GM18502 (cell line): ENCODE measurements at regions not wholly inside any gene's neighbourhood (a gene's known extent, or its start where the extent isn't known, plus 50 kb on each side); places are given as distances from the start of the nearest gene placed in this dataset.
"Not testable (repeated sequence)": the region's sequence is repeated elsewhere in the genome, so short reads cannot be mapped to it uniquely, and the experiment has no call there.

Source experiments
- ATAC-seq: cut with Tn5 transposase; IDR thresholded peaks from one replicate; pipeline ENCODE4 v1.9.1; 2021; ENCODE audit warnings: mild to moderate bottlenecking; ENCODE audit not compliant: unreplicated experiment, poor library complexity

DNA sequence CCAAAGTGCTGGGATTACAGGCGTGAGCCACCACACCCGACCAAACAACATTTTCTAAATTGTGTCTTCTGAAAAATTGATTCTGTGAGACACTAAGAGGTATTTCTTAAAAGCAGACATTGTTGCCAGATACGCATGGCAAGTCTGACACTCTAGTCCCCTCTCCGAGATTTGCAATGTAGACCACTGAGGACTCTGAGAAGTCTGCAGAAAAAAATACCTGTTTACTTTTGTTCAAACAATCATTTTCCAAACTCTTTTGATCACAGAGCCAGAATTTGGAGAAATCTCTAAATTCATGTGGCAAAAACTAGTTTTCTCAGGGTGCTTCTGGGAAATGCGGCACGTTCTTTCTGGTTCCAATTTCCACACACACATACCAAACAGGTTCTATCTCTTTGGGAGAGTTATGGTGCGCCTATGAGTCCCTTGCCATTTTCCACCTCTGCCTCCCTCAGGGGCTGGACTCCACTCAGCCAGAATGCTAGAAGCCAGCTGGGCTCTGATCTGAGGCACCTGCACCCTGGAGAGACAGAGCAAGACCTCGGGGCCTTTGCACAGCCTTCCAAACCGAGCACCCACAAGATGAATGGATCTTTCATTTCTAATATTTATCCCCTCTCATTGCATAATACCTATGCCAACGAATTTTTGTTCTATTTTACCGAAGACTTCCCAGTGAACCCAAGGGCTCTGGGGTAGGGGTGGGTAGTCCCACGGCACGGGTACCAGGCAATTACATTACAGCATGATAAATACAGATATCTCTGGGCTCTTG lies 152.7 kb downstream of the MYCN start:
- ATAC-seq = no peak

DNA sequence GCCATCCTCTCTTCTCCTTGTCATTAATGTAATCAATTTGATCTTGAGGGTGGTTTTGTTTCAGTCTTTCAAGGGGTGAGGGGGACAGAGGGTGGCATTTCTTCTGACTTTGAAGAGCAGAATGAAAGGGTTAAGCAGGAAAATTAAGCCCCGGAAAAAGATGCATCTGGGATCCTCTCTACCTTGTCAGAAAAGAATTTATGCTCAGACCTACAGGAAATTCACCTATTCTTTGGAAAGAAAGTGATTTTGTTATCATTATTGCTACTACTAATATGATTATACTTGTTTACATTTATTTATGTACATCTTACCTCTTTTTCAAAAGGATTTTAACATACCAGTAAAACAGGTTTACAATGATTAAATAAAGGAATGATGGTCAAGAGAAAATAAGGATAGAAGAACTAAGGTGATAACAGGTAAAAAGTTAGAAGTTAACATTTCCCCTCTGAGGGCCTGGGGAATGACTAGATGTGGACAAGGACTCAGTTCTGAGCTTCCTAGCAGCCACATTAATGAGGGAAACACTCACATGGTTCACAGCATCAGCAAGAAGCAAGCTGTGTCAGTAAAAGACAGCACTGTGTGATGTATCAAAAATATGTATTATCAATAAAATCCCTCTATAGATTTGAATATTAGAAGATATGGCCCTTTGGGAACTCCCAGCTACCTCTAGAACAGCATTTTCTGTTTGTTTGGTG lies 151.4 kb downstream of the MYCN start:
- ATAC-seq = no peak

DNA sequence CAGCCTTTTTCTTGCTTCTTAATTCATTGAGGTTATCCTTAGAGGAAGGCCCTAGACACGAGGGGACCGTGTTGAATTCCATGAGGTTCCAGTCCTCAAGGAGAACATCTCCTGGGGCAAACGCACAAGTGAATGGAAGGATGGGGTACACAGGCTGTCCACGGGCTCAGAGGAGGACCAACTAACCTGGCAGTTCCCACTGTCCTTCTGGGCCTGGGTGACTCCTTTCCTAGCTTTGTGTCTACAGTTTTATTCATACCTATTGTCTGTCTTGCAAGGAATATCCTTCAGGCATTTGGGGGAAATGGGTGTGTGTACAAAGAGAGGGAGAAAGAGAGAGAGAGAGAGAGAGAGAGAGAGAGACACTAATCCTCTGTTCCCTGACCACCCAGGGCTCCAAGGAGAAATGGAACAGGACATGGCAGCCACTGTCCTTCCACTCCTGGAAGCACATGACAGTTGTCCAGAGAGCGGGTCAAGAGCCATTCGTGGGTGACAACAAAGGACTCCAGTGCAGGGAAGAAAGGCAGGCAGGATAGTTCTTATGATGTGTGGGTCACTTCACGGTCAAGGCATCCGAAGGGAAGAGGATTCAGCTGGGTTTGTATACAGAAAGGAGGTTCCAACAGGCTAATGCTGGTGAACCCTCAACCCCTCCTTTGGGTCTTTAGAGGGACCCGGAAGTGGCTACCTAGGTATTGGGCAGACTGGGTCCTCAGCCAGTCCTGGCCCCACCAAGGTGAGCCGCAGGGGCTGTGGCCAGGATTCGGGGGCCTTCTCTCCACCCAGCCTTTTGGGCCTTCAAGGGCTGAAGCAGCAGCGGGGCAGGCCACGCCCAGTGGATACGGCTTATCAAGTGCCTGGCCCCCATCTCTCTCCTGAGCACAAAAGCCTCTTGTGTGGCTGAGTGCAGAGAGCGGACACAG lies 150.6 kb downstream of the MYCN start:
- ATAC-seq = no peak

DNA sequence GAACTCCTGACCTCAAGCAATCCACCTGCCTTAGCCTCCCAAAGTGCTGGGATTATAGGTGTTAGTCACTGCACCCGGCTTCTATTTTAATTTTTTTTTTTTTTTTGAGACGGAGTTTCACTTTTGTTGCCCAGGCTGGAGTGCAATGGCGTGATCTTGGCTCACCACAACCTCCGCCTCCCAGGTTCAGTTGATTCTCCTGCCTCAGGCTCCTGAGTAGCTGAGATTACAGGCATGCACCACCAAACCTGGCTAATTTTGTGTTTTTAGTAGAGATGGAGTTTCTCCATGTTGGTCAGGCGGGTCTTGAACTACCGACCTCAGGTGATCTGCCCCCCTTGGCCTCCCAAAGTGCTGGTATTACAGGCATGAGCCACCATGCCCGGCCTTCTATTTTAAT lies 149.1 kb downstream of the MYCN start:
- not testable (repeated sequence) for ATAC-seq

DNA sequence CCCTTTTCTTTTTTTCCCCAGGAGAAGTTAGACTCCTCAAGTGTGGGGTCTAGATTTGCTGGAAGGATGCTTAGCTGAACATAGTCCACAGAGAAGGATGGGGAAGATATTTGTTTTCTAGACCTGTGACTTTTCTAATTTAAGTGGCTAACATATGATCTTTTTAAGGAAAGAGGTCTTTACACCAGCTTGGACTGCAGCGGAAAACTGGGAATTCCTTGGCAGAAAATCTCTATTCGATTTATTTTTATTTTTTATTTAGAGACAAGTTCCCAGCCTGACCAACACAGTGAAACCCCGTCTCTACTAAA lies 148.4 kb downstream of the MYCN start:
- ATAC-seq = no peak

DNA sequence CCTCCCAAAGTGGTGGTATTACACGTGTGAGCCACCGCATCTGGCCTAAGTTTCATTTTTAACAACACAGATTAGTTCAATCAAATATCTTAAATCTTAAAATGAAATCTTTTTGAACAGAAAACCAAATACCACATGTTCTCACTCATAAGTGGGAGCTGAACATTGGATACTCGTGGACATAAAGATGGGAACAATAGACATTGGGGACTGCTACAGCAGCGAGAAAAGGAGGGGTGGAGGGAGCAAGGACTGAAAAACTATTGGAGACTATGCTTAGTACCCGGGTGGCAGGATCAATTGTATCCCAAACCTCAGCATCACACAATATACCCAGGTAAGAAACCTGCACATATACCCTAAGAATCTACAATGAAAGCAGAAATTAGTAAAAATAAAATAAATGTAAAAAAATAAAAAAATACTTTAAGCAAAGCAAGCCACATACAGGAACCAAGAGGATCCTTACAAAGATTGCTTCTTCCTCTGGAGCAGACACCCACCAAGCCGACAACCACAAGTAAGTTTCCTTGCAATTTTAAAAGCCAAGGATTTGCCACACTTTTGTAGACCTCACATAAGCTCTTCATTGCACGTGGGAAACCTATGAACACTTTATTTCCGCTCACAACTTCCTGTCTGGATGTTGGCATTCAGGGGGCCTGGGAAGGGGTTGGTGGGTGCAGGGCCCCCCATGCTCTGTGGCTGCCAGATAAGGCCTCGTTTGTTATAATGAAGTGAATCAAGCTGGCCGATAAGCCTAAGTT lies 147.9 kb downstream of the MYCN start:
- ATAC-seq = no peak

DNA sequence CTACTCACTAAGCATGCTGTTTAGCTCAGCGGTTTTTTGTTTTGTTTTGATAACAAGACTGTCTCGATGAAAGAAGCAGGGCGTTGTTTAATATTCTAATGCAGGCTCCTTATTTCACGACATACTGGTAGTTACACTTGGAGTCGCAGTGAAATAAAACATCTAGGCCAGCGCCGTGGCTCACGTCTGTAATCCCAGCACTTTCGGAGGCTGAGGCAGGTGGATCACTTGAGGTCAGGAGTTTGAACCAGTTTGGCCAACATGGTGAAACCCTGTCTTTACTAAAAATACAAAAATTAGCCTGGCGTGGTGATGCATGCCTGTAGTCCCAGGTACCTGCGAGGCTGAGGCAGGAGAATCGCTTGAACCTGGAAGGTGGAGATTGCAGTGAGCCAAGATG lies 145.8 kb downstream of the MYCN start:
- ATAC-seq = not testable (repeated sequence)

DNA sequence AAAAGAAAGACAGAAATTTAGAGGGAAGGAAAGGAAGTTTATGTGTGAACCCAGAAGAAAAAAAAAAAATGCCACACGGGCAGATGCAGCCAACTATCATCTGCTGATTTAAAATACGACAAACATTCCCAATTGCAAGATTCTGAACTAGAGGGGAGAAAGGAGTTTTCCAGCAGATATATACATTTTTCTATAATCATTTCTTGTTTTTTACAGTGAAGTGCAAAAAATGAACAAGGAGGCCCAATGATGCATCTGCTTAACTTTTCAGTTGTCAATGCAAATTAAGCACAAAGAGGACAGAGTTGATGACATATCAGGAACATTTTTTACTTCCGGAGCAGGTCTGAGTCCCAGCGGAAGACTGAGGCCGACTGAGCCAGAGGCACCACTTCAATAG lies 144.7 kb downstream of the MYCN start:
- no peak for ATAC-seq

DNA sequence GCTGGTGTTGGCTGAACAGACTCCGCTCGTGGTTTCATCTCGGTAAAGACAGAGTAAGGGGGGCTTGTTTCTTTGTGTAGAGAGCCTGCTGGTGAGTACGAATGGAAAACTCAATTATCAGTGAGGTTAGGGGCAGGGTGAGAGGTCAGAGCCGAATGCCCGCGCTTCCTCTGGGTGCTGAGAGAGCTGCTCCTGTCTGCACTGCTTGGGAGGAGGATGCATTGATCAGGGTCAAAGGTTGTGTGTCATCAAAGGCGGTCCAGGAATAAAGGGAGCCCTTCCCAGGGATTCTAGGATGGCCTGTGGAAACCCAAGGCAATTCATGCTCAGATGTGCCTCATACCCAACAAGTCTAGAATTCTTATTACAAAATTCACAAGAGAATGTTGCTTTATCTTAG lies 143.9 kb downstream of the MYCN start:
- no peak for ATAC-seq

DNA sequence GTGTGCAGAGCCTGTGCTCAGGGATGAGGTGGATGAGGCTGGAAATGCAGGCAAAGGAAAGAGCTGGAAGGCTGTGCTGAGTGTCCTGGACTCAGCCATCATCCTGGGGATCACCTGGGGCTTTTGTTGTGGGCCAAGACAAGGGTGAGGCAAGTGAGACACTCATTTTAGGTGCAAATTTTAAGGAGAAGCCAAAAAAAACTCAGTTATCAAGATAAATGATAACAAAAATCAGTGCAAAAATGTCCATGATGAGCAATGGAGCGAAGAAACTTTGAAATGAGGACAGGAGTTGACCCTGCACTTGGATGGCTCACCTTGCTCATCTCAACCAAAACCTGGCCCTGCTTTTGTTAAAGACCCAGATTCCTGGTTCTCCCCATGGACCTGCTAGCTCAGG lies 141.9 kb downstream of the MYCN start:
- no peak for ATAC-seq

DNA sequence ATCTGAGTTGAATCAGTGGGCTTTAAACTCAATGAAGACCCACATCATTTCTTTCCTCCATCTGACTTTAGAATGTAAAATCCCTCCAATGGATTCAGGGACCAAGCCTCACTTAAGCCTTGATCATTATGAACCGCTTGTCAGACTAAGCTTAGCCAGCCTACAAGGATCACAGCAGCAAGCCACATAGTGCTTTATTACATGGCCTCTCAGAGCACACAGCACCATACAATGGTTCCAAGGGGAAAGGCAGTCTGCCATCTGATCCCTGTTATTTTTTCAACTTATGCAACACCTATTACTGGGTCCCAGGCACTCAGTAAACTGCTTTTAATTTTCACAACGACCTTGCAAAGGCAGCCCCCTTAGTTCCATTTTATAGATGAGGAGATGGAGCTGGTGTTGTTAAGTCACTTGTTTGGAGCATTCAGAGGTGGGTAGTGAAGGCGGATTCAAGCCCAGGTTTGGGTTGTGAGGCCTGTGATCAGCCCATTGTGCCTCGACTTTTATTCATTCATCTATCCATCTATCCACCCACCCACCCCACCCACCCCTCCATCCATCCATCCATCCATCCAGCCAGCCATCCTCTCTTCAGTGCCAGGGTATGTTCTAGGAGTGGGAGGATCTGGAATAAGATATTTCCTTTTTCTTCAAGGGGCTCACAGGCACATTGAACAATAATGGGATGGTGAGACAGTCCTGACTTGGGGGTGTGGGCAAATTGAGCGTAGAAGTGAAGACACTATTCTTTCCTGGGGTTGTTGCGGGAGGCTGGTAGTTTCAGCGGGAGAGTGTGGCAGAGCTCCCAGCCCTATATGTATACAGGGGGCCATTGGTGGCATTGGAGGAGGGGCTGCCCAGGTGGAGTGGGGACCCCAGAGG lies 141.2 kb downstream of the MYCN start:
- no peak for ATAC-seq

DNA sequence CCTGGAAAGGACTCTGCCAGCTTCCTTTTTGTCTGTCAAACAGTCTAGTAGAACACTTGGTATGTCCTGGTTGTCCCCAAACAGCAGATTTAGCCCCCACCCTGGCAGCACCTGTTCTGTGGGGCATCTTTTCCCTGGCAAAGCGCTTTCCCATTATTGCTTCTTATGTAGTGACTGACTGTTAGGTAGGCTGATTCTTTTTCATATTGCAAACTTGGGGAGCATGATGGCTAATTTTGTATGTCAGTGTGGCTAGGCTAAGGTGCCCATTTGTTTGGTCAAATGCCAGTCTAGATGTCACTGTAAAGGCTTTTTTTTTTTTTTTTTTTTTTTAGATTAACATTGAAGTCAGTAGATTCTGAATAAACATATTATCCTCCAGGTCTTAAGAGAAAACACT lies 140.2 kb downstream of the MYCN start:
- no peak for ATAC-seq

DNA sequence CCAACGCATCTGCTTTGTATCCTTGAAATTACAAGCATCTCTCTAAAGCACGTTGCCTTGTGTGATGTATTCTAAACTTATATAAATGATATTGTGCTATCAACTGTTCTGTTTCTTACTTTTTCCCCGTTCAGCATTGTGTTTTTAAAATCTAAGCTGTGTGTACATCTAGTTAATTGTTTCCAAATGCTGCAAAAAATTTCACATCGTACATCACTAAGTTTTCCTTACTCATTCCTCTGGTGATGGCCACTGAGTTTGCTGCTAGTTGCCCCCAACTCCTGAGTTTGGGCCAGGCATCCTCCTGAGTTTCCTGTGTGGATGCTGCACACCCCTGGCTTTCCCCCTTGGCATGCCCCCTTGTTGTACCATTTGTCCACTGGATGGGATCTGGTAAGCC lies 139.7 kb downstream of the MYCN start:
- no peak for ATAC-seq

DNA sequence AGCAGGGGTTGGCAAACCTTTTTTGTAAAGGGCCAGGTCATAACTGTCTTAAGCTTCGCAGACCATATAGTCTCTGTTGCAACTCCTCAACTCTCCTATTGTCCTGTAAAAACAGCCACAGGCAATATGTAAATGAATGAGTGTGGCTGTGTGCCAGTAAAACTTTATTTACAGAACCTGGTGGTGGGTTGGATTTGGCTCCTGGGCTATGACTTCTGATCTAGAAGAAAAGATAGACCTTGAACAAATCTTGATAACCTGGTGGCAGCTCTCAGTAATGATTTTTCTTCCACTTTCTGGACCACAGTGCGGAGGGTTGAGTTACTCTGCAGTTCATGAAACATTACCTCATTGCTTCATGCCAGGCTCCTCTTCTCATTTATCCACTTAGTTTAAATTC lies 139.3 kb downstream of the MYCN start:
- no peak for ATAC-seq

DNA sequence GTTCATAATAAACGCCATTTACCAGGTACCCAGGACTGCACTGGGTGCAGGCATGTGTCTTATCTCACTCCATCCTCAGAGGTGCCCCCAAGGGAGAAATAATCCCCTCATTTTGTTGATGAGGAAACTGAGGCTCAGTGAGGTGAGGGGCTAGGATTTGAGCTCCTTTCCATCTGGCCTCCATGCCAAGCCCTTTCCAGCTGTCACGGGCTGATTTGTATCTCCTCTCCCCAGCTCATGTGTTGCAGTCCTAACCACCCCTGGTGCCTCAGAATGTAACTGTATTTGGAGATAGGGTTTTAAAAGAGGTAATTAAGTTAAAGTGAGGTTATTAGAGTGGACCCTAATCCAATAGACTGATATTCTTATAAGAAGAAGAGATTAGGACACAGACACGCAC lies 137.3 kb downstream of the MYCN start:
- ATAC-seq = no peak

DNA sequence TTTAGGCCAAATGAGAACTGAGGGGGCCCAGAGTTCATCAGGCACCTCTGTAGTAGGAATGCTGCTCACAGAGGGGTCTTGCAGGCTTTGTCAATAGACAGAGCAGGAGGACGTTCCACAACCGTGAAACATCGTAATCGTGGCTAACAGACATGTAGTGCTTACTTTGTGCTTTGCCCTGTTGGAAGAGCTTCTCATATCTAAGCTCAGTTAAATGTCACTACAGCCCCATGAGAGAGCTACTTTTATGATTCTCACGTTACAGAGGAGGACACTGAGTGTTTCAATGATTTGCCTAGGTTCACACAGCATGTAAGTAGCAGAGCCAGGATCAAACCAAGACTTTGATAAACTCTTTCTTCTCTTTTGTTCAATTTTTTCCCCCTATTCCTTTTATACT lies 136.6 kb downstream of the MYCN start:
- no peak for ATAC-seq

DNA sequence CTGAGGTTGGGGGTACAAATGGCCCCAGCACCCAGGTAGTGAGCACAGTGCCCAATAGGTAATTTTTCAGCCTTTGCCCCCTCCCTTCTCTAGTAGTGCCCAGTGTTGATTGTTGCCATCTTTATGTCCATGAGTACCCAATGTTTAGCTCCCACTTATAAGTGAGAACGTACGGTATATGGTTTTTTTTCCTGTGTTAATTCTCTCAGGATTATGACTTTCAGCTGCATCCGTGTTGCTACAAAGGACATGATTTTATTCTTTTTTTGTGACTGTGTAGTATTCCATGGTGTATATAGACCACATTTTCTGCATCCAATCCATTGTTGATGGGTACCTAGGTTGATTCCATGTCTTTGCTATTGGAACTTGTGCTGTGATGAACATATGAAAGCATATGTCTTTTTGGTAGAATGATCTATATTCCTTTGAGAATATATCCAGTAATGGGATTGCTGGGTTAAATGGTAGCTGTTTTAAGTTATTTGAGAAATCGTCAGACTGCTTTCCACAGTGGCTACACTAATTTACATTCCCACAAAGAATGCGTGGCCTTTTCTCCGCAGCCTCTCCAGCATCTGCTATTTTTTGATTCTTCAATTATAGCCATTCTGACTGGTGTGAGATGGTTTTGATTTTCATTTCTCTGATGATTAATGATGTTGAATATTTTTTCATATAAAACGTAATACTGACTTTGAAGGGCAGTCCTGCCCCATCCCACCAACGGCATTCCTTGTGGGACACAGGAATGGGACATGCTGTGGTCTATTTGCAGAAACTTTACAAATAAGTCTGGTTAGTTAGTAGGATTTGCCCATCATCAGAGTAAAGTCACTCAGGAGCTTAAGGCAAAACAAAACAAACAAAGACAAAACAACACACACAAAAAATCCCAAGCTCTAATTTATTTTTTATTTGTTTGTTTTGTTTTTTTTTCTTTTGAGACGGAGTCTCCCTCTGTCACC lies 135.0 kb downstream of the MYCN start:
- no peak for ATAC-seq

DNA sequence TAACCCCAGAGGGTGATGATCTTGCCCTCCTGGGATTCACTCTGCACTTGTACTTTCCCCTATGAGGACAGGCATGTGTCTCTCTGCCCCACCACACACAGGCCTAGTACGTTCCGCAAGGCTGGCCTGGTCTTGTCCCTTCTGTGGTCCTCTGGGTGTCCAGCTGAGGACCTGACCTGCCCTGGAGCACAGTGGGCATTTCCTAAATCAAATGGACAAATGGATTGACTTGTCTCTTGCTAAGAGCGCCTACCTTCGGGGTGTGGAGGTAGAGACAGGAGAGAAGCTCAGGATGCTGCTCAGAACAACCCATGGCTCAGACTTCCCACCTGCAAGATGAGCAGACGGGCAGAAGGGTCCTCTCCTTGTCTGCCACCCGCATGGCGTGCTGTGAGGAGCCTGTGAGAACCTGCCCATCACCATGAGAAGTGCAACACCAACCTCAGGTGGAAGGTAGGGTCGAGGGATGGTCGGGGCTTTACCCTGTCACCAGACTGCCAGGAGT lies 133.6 kb downstream of the MYCN start:
- ATAC-seq = no peak
